Keratinocyte (primary cell): ENCODE measurements at regions not wholly inside any gene's neighbourhood (a gene's known extent, or its start where the extent isn't known, plus 50 kb on each side); places are given as distances from the start of the nearest gene placed in this dataset.

Experiments
- CTCF ChIP-seq, 3 experiments: IDR thresholded peaks in 1 of 3; conservative IDR thresholded peaks in 1 of 3; optimal IDR thresholded peaks in 1 of 3; 2 replicates in 2 of 3; 3 replicates in 1 of 3; pipeline versions ENCODE3 to v1.5.1; 2011; ENCODE audit warnings: low read length in 3 of 3, mild to moderate bottlenecking in 3 of 3, moderate library complexity in 2 of 3, control low read depth in 1 of 3, inconsistent platforms in 1 of 3; ENCODE audit not compliant: insufficient read depth in 2 of 3; ENCODE audit errors: extremely low read depth in 1 of 3
- EZH2 ChIP-seq: IDR thresholded peaks from one replicate; pipeline ENCODE4 v1.6.1; 2012; ENCODE audit warnings: inconsistent platforms, mild to moderate bottlenecking, low read length, moderate library complexity

GRCh38 chr7:42381161-42381560, 144.2 kb upstream of the GLI3 start:
- no peak for TF ChIP-seq EZH2
- TF ChIP-seq CTCF (optimal IDR thresholded peaks at IDR 0.05 in 1 of 3, IDR thresholded peaks at IDR 0.05 in 1 of 3, conservative IDR thresholded peaks at IDR 0.05 in 1 of 3; ENCODE audit: extremely low read depth in 1 of 3, insufficient read depth in 2 of 3, low read length in 3 of 3) = no peak
